GM12878 (cell line): ENCODE measurements at regions not wholly inside any gene's neighbourhood (a gene's known extent, or its start where the extent isn't known, plus 50 kb on each side); places are given as distances from the start of the nearest gene placed in this dataset.

ENCODE experiments used
- ATAC-seq: fragments of 200-7000 bp; cut with Tn5 transposase; 3 replicates; pipeline ENCODE4 v1.9.1; 2020; ENCODE audit warnings: mild to moderate bottlenecking, moderate library complexity
- BruUV-seq: library from RNA; stranded (reverse); fragments of 400-500 nt; replicated peaks from 2 replicates; lab custom pipeline; 2021; lab: Mats Ljungman, UMichigan
- CTCF ChIA-PET: fragments of 300-600 bp; sonication (Branson Sonifier 250); formaldehyde crosslinking; extraction: SDS; loops from one replicate; lab custom pipeline; 2021; ENCODE audit warnings: inconsistent platforms; lab: Yijun Ruan, JAX
- POLR2A ChIA-PET: fragments of 350-600 bp; formaldehyde crosslinking; extraction: SDS; loops from one replicate; lab custom pipeline; 2021; ENCODE audit warnings: inconsistent platforms; lab: Charles Lee
- RAD21 ChIA-PET: fragments of 300-600 bp; sonication (Branson Sonifier 250); formaldehyde crosslinking; loops from one replicate; lab custom pipeline; 2023; ENCODE audit warnings: antibody characterized with exemption; ENCODE audit not compliant: unreplicated experiment; lab: Charles Lee
- SMC1A ChIA-PET: fragments of 300-600 bp; sonication (Branson Sonifier 250); formaldehyde crosslinking; loops from one replicate; lab custom pipeline; 2023; ENCODE audit not compliant: unreplicated experiment, uncharacterized antibody; lab: Charles Lee
- DNase-seq: peaks from one replicate; pipeline ENCODE4 v3.0.0-alpha.2; 2011; ENCODE audit warnings: low read depth, low spot score
- FAIRE-seq: peaks from 3 replicates; lab custom pipeline; 2011; peaks lifted over from hg19 to GRCh38; lab: Jason Lieb, UNC
- H2AFZ ChIP-seq: 2 replicates; pipeline ENCODE4 v1.6.0; 2011; ENCODE audit warnings: low read depth, low read length, control low read depth; ENCODE audit not compliant: control insufficient read depth
- H3K27ac ChIP-seq: 2 replicates; pipeline ENCODE4 v1.5.1; 2011; ENCODE audit warnings: control low read depth; ENCODE audit not compliant: control insufficient read depth, insufficient read depth
- H3K27me3 ChIP-seq, 2 experiments: replicated peaks in 1 of 2; 2 replicates each; pipeline versions ENCODE4 v1.6.0 to v1.6.1; 2011; ENCODE audit warnings: low read length in 1 of 2; ENCODE audit not compliant: control insufficient read depth in 2 of 2, insufficient read depth in 2 of 2
- H3K36me3 ChIP-seq, 2 experiments: 2 replicates each; pipeline ENCODE4 v1.5.1; 2011; ENCODE audit warnings: low read length in 1 of 2; ENCODE audit not compliant: control insufficient read depth in 2 of 2, insufficient read depth in 2 of 2
- H3K4me1 ChIP-seq: 2 replicates; pipeline ENCODE4 v1.6.1; 2011; ENCODE audit warnings: mild to moderate bottlenecking, low read length, moderate library complexity, mixed read lengths; ENCODE audit not compliant: control insufficient read depth, insufficient read depth
- H3K4me2 ChIP-seq: 2 replicates; pipeline ENCODE4 v1.6.0; 2011; ENCODE audit warnings: control low read depth; ENCODE audit not compliant: control insufficient read depth, insufficient read depth
- H3K4me3 ChIP-seq: fragments of 200-600 bp; sonication (generic); 2 replicates; pipeline ENCODE4 v1.5.1; 2016
- H3K79me2 ChIP-seq: 2 replicates; pipeline ENCODE4 v1.6.0; 2011; ENCODE audit warnings: low read length; ENCODE audit not compliant: control insufficient read depth, insufficient read depth
- H3K9ac ChIP-seq: 2 replicates; pipeline ENCODE4 v1.8.0; 2011; ENCODE audit warnings: low read length, control low read depth, mixed read lengths; ENCODE audit not compliant: control insufficient read depth, insufficient read depth
- H3K9me3 ChIP-seq: replicated peaks from 3 replicates; pipeline ENCODE4 v1.5.1; 2011; ENCODE audit warnings: mild to moderate bottlenecking, low read length; ENCODE audit not compliant: control insufficient read depth, insufficient read depth
- H4K20me1 ChIP-seq: 2 replicates; pipeline ENCODE4 v1.6.0; 2011; ENCODE audit not compliant: control insufficient read depth, insufficient read depth
- ATF7 ChIP-seq: fragments of 450-650 bp; IDR thresholded peaks from 2 replicates; pipeline ENCODE4 v1.6.1; 2016; ENCODE audit warnings: low read depth, mild to moderate bottlenecking
- CHD1 ChIP-seq: IDR thresholded peaks from 2 replicates; pipeline ENCODE4 v1.6.1; 2012; ENCODE audit warnings: low read depth, low read length, improper control_type of control experiment
- CHD2 ChIP-seq: IDR thresholded peaks from 2 replicates; pipeline ENCODE4 v1.6.1; 2011; ENCODE audit warnings: low read depth, low read length, improper control_type of control experiment, borderline replicate concordance
- DPF2 ChIP-seq: fragments of 450-650 bp; IDR thresholded peaks from 2 replicates; pipeline ENCODE4 v1.6.1; 2017; ENCODE audit warnings: mild to moderate bottlenecking
- EED ChIP-seq: sonication (generic); IDR thresholded peaks from 2 replicates; pipeline ENCODE4 v1.6.1; 2016; ENCODE audit warnings: antibody characterized with exemption, low read depth
- HDAC6 ChIP-seq: fragments of 200-600 bp; sonication (generic); IDR thresholded peaks from one replicate; pipeline ENCODE4 v1.8.0; 2017; ENCODE audit warnings: antibody characterized with exemption; ENCODE audit not compliant: unreplicated experiment
- HDGF ChIP-seq: fragments of 450-650 bp; IDR thresholded peaks from 2 replicates; pipeline ENCODE4 v1.6.1; 2016; ENCODE audit warnings: antibody characterized with exemption
- KLF5 ChIP-seq: fragments of 450-650 bp; IDR thresholded peaks from 2 replicates; pipeline ENCODE4 v1.6.1; 2014; ENCODE audit warnings: mild to moderate bottlenecking; ENCODE audit not compliant: partially characterized antibody
- MEF2A ChIP-seq: IDR thresholded peaks from 2 replicates; pipeline ENCODE4 v1.6.1; 2011; ENCODE audit warnings: low read depth, mild to moderate bottlenecking, low read length, moderate library complexity; ENCODE audit not compliant: insufficient read depth
- POU2F2 ChIP-seq: IDR thresholded peaks from 3 replicates; pipeline ENCODE4 v1.6.1; 2011; ENCODE audit warnings: low read depth, mild to moderate bottlenecking, low read length, borderline replicate concordance
- RELA ChIP-seq: fragments of 450-650 bp; IDR thresholded peaks from 2 replicates; pipeline ENCODE4 v1.8.0; 2014; ENCODE audit warnings: borderline replicate concordance; ENCODE audit not compliant: partially characterized antibody
- RFX5 ChIP-seq: IDR thresholded peaks from 2 replicates; pipeline ENCODE4 v1.6.1; 2011; ENCODE audit warnings: low read depth, low read length, improper control_type of control experiment
- SMC3 ChIP-seq: IDR thresholded peaks from 2 replicates; pipeline ENCODE4 v1.6.1; 2011; ENCODE audit warnings: low read length, improper control_type of control experiment, borderline replicate concordance
- SUPT20H ChIP-seq: IDR thresholded peaks from 2 replicates; pipeline ENCODE4 v1.6.1; 2011; ENCODE audit warnings: low read depth, mild to moderate bottlenecking, low read length, moderate library complexity, borderline replicate concordance; ENCODE audit not compliant: control insufficient read depth
- YBX1 ChIP-seq: fragments of 450-650 bp; IDR thresholded peaks from 2 replicates; pipeline ENCODE4 v1.6.1; 2016; ENCODE audit warnings: antibody characterized with exemption
- WGBS: methylation state at CpG from one replicate; pipeline ENCODE4 v1.1.6; 2016; ENCODE audit warnings: low lambda C conversion rate; ENCODE audit not compliant: insufficient replicate concordance, insufficient coverage; ENCODE audit errors: missing lambda C conversion rate; 5-methylcytosine and 5-hydroxymethylcytosine counted together
- in situ Hi-C: fragments of 300-500 bp; cut with MboI; formaldehyde crosslinking; loops from 9 replicates; pipeline ENCODE4 v1.14.3; 2018; ENCODE audit warnings: mixed read lengths
- intact Hi-C: fragments of 100-400 bp; cut with micrococcal nuclease; formaldehyde crosslinking; loops from one replicate; pipeline ENCODE4 v1.14.2; 2022; ENCODE audit not compliant: unreplicated experiment
- TF ChIP-seq, protein P1 (sequence below): fragments of 450-650 bp; IDR thresholded peaks from 2 replicates; pipeline ENCODE4 v1.6.1; 2014; ENCODE audit warnings: mild to moderate bottlenecking
- TF ChIP-seq, protein P2 (sequence below): fragments of 450-650 bp; IDR thresholded peaks from 2 replicates; pipeline ENCODE4 v1.6.1; 2018; ENCODE audit warnings: mild to moderate bottlenecking, low read depth, moderate library complexity; ENCODE audit not compliant: partially characterized antibody
- TF ChIP-seq, protein P3 (sequence below): IDR thresholded peaks from 2 replicates; pipeline ENCODE4 v1.6.1; 2011; ENCODE audit warnings: low read depth, mild to moderate bottlenecking, low read length, moderate library complexity, borderline replicate concordance; ENCODE audit errors: extremely low read depth
- TF ChIP-seq, protein P4 (sequence below): fragments of 450-650 bp; IDR thresholded peaks from 2 replicates; pipeline ENCODE4 v1.6.1; 2016; ENCODE audit warnings: mild to moderate bottlenecking
- TF ChIP-seq, protein P5 (sequence below): fragments of 450-650 bp; IDR thresholded peaks from 2 replicates; pipeline ENCODE4 v1.6.1; 2016; ENCODE audit warnings: mild to moderate bottlenecking

DNA sequence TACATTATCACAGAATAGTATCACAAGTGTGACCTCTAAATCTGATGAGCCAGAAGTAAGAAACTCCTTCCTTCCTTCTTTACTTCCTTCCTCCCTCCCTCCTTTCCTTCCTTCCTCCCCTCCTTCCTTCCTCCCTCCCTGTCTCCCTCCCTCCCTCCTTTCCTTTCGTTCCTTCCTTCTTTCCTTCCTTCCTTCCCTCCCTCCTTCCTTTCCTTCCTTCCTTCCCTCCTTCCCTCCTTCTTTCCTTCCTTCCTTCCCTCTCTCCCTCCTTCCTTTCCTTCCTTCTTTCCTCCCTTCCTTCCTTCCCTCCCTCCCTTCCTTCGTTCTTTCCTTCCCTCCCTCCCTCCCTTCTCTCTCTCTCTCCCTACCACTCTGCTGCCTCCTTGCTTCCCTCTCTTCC, 359.2 kb downstream of the OSR1 start:
- FAIRE-seq: no peak

More for the DNA sequence above, 359.2 kb downstream of the OSR1 start:
- Histone ChIP-seq H4K20me1 (no peaks in the 10 kb centered on the region), H3K4me3 (no peak overlapping the region), H3K4me2 (no peak overlapping the region), H3K27me3 (no peaks in the 10 kb centered on the region), H2AFZ (no peak overlapping the region), H3K4me1 (no peaks in the 10 kb centered on the region), H3K27ac (no peak overlapping the region), H3K79me2 (no peaks in the 10 kb centered on the region), H3K36me3 (no peaks in the 10 kb centered on the region), H3K9ac (no peak overlapping the region), H3K9me3 (no peaks in the 10 kb centered on the region)
- RAD21 ChIA-PET: no interaction called here
- in situ Hi-C loops: no loop called here
- WGBS: 0% methylated on average over 1 of the region's 2 CpGs
- intact Hi-C loops: no loop called here
- SMC1A ChIA-PET: no interaction called here
- BruUV-seq: no TSS peak
- POLR2A ChIA-PET: no interaction called here
- ATAC-seq: no peak
- TF ChIP-seq ATF7 (no peak), SUPT20H (no peak), POU2F2 (no peak), HDGF (no peak), KLF5 (no peak), EED (no peak), CHD1 (no peak), SMC3 (no peak), YBX1 (no peak), HDAC6 (no peak), MEF2A (no peak), RELA (no peak), DPF2 (no peak), CHD2 (no peak), RFX5 (no peak)
- TF ChIP-seq, protein P1, sequence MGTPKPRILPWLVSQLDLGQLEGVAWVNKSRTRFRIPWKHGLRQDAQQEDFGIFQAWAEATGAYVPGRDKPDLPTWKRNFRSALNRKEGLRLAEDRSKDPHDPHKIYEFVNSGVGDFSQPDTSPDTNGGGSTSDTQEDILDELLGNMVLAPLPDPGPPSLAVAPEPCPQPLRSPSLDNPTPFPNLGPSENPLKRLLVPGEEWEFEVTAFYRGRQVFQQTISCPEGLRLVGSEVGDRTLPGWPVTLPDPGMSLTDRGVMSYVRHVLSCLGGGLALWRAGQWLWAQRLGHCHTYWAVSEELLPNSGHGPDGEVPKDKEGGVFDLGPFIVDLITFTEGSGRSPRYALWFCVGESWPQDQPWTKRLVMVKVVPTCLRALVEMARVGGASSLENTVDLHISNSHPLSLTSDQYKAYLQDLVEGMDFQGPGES: no peak
- TF ChIP-seq, protein P2, sequence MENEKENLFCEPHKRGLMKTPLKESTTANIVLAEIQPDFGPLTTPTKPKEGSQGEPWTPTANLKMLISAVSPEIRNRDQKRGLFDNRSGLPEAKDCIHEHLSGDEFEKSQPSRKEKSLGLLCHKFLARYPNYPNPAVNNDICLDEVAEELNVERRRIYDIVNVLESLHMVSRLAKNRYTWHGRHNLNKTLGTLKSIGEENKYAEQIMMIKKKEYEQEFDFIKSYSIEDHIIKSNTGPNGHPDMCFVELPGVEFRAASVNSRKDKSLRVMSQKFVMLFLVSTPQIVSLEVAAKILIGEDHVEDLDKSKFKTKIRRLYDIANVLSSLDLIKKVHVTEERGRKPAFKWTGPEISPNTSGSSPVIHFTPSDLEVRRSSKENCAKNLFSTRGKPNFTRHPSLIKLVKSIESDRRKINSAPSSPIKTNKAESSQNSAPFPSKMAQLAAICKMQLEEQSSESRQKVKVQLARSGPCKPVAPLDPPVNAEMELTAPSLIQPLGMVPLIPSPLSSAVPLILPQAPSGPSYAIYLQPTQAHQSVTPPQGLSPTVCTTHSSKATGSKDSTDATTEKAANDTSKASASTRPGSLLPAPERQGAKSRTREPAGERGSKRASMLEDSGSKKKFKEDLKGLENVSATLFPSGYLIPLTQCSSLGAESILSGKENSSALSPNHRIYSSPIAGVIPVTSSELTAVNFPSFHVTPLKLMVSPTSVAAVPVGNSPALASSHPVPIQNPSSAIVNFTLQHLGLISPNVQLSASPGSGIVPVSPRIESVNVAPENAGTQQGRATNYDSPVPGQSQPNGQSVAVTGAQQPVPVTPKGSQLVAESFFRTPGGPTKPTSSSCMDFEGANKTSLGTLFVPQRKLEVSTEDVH: no peak
- TF ChIP-seq, protein P3, sequence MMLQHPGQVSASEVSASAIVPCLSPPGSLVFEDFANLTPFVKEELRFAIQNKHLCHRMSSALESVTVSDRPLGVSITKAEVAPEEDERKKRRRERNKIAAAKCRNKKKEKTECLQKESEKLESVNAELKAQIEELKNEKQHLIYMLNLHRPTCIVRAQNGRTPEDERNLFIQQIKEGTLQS: no peak
- TF ChIP-seq, protein P4, sequence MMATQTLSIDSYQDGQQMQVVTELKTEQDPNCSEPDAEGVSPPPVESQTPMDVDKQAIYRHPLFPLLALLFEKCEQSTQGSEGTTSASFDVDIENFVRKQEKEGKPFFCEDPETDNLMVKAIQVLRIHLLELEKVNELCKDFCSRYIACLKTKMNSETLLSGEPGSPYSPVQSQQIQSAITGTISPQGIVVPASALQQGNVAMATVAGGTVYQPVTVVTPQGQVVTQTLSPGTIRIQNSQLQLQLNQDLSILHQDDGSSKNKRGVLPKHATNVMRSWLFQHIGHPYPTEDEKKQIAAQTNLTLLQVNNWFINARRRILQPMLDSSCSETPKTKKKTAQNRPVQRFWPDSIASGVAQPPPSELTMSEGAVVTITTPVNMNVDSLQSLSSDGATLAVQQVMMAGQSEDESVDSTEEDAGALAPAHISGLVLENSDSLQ: no peak
- TF ChIP-seq, protein P5, sequence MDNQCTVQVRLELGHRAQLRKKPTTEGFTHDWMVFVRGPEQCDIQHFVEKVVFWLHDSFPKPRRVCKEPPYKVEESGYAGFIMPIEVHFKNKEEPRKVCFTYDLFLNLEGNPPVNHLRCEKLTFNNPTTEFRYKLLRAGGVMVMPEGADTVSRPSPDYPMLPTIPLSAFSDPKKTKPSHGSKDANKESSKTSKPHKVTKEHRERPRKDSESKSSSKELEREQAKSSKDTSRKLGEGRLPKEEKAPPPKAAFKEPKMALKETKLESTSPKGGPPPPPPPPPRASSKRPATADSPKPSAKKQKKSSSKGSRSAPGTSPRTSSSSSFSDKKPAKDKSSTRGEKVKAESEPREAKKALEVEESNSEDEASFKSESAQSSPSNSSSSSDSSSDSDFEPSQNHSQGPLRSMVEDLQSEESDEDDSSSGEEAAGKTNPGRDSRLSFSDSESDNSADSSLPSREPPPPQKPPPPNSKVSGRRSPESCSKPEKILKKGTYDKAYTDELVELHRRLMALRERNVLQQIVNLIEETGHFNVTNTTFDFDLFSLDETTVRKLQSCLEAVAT: no peak
- no peak for DNase-seq
- CTCF ChIA-PET: no interaction called here
